SK-N-MC (cell line): ENCODE measurements at regions not wholly inside any gene's neighbourhood (a gene's known extent, or its start where the extent isn't known, plus 50 kb on each side); places are given as distances from the start of the nearest gene placed in this dataset.

Source experiments
- EZH2 ChIP-seq: fragments of 200-600 bp; sonication (generic); IDR thresholded peaks from one replicate; pipeline ENCODE4 v1.6.1; 2017; ENCODE audit warnings: antibody characterized with exemption
- FOXP2 ChIP-seq: optimal IDR thresholded peaks from 2 replicates; pipeline ENCODE3; 2011; ENCODE audit warnings: mild to moderate bottlenecking, moderate library complexity; ENCODE audit not compliant: insufficient read depth; ENCODE audit errors: extremely low read length, control extremely low read depth
- POLR2AphosphoS5 ChIP-seq: IDR thresholded peaks from 2 replicates; pipeline ENCODE4 v1.6.1; 2012; ENCODE audit warnings: mild to moderate bottlenecking, low read depth, low read length, borderline replicate concordance

DNA sequence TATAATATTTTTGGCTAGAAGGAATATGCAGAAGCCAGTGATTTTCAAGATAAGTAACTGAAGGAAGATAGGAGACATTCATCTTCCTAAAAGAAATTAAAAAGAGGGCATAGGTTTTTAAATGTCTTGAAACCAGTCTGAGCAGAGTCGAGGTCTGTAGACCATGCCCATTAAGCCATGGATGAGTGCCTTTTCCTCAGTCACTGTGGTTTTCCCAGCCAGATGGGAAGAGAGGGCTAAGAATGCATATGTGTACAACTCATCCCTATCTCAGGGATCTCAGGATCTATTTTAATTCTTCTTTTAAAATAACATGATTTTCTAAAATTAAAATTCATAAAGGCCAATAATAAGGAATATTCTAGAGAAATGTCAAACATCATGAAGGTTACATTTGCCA, 112.8 kb downstream of the PPP1R3A start:
- TF ChIP-seq EZH2: no peak
- no peak for TF ChIP-seq POLR2AphosphoS5
- no peak for TF ChIP-seq FOXP2
